HuH-7 (cell line): ENCODE measurements at regions not wholly inside any gene's neighbourhood (a gene's known extent, or its start where the extent isn't known, plus 50 kb on each side); places are given as distances from the start of the nearest gene placed in this dataset.

Source experiments
- DNase-seq: peaks from one replicate; pipeline ENCODE4 v3.0.0; 2011; ENCODE audit warnings: low spot score

DNA sequence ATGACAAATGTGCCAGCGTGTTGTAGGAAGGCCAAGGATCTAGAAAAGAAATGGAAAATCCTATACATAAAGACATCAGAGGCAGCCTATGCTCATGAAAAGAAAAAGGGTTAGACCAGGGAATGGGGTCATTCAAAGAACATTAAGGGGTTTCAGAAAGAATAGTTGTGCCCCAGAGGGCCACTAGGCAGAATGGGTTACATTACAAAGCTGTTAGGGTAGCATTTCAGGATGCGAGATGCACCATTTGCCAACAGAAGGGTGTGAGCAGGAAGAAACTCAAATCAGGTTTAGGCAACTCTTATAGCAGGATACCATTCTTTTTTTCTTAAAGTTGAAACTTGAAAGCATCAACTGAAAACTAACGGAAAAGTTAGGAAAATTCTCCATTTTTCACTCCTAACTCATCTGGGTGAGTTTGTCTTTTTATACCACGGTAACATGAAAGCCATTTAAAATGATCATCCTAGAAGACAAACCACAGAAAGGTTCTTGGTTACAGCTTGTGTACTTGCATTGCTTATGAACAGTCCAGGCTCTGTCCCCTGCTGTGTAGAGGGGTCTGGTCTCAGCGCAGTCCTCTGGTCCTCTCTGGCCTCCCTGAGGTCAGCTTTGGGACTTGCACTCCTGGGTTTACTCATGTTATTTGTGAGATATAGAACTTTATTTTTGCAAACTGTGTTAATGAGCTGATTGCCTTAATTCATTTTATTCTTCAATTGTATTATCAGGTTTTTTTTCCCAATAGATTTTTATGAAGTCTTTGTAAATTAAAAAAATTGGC lies 209.1 kb downstream of the DACT1 start:
- no peak for DNase-seq

DNA sequence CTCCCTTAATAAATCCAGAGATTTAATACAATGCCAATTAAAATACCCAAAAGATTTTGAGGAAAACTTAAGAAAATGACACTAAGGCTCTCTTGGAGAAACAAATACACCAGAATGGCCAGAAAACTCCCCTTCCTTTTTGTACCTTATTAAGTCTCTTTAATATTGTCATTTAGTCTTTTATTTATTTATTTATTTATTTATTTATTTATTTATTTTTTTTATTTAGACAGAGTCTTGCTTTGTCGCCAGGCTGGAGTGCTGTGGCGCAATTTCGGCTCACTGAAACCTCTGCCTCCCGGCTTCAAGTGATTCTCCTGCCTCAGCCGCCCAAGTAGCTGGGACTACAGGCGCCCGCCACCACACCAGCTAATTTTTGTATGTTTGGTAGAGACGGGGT lies 210.6 kb downstream of the DACT1 start:
- DNase-seq = no peak

DNA sequence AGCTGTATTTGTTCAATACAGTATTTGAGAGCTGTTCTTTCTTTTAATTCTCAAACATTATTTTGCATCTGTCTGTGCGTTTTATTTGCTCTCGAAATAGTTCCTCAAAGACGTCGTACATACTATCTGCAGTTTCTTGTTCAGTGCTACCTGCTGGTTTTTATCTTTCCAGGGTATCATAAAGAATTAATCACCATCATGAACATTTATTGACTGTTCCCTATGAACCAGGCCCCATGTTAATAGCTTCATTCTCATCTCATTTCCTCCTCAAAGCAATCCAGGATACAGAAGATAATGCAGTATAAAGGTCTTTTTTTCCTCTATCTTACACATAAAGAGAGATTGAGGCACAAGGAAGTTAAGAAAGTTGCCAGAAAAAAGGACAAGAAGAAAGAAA lies 211.8 kb downstream of the DACT1 start:
- DNase-seq = no peak

DNA sequence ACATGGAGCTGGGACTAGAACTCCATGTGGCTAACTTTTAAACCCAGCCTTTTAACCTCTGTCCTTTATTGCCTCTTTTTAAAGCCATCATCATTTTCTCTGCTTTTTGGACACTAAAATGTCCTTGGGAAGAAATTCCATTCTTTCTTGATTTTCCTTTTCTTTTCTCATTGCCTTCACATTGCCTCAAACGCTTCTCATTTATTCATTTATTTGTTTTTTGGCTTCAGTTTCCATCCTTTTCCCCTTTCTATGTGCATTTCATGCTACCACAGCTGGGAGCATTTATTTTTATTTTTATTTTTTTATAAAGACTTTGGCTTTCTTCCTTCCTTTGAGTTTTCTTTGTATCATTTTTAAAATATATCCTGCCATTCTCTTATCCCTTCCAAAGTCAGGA lies 212.2 kb downstream of the DACT1 start:
- DNase-seq = no peak

DNA sequence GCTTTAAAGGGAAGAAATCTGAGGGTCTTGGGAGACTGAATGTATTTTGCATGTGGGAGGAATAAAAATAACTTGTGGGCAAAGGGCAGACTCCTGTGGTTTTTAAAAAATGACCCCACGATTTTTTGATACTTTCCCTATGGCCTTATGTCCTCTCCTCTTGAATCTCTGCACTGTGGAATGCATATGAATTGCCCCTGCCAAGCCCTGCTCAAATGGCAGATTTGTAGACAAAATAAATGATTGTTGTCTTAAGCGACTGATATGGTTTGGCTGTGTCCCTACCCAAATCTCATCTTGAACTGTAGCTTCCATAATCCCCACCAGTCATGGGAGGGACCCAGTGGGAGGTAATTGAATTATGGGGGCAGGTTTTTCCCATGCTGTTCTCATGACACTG lies 223.8 kb downstream of the DACT1 start:
- DNase-seq = no peak

DNA sequence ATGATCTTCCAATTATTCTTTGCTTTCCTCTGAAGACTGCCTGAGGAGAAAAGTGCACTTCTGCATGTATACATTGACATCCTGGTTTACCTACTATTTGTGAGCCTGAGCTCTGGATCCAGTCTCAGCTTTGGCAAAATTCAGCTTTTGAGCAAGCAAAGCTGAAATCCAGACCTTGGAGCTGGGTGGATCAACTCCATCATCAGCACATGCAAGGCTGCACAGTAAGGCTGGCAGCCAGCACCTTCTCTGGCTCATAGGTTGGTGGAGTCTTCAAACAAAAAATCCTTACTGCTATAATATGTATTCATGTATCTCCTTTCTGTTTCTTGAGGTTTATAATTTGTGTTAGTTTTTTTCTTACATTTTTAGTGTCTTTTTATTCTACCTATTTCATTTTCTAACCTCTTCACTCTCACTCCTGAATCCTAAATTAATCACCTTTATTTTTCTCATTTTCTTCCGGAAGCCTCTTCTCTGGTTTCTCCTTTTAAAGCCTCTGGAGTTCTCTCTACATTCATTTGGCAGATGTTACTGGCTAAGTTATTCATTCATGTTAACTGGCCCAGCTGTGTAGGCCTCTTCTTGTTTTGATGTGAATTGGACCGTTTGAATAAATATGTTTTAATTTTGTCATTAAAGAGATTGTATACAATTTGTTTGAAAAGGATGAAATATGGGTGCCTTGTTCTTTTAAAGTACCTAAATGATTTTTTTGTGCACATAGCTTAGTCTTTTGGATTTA lies 224.8 kb downstream of the DACT1 start:
- no peak for DNase-seq

DNA sequence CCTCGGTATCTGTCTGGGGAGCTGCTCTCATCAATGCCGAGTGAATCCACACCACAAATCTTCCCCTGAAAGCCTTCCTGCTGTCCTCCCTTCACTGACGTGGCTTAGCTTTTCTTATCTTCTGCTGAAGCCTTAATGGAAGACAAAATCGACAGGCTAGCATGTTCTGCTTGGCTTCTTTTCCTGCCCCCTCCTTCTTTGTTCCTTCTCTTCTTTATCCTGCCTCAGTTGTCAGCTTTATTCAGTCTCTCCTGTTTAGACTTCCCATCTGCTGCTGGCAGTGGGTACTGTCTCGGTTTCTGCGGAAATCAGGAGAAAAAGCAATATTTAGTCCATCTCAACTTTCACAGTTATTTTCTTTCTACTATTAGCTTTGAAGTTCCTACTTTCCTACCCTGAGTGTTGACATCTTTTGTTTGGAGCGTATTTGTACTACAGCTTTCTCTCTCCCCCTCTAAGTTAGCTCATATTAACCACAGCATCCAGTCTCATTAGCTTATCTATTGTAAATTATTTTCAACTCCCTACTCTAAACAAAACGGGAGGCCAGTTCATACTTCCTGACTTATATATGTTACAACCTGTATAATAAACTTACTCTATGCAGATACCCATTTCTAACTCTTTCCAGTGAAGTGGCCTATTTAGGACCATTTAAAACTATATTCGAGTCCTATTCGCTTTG lies 226.0 kb downstream of the DACT1 start:
- DNase-seq = no peak

DNA sequence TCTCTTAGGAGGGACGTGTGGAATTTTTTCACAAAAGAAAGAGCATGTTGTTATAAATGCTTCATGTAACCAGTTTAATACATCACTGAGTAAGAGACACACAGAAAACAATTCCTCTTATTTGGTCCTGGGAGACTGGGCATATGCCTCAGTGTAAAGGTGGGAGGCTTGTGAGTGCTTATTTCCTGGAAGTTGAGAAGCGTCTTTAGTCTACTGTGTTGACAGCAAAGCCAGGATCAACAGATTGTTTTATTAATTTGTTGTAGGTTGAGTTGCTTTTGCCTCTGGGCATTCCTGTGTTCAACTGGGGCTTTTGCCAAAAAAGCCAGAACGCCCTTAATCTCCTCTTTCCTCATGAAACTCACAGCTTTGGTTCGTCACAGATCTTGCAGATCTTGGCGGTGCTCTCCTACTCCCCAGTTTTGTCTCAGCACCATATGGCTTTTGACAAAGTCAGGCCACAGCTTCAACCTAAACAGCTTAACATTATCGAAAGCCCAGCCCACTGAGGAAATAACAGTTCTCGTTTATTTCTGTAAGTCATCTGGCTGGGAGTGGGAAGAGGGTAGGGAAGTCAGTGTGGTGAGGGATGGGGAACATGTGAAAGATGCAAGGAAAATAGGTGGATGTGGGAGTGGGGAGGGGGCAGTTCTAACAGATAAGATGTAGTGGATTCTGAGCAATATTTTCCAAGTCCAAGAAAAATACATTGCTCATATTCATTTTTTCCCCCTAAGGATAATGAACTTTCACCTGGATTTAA lies 227.2 kb downstream of the DACT1 start:
- no peak for DNase-seq

DNA sequence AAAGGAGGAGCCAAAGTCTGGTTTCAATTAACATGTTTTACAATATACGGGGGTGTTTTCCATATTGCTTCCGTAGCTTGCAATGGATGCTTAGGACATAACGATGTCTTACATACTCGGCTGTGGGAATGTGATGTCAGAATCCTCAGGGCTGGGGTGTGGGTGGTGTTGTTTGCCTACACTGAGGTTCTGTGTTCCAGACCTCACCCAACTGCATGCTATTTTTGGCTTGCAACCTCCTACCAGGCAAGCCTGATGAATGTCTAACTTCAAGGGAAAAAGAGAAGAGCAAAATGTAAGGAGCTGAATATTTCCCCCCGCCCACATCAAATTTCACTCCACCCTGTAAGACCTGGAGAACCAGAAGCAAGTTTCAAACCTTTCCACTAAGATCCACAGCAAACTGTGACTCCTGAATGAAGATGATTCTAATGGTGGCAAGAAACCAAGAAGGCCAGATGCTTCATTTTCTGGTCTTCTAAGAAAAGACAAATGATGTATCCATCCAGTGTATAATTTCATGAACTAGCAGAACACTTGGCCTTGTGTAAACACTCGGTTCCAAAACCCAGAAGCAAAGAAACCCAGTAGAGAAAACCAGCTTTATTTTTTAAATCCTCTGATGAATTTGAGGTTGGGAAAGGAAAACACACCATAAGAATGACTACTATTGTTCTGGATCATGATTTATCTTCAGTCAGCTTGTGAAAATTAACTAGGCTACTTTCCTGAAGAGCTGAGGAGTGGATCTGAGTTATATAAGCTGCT lies 227.9 kb downstream of the DACT1 start:
- DNase-seq = no peak

DNA sequence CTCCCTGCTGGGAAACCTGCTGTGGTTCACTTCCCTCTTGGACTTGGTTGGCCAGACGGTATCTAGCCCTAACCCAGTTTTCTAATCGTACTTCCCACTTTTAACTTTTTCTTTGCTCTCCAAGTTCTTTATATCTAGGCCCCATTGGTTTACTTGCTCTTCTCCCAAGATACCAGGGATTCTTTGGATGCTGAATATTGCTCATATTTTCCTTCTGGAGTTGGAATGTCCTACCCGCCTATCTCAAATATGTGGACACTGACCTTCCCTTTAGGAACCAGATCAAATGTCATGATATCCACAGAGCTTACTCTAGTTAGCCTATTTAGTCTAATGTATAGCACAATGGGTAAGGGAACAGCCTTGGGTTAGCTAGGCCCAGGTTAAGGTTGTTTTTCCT lies 228.6 kb downstream of the DACT1 start:
- no peak for DNase-seq

DNA sequence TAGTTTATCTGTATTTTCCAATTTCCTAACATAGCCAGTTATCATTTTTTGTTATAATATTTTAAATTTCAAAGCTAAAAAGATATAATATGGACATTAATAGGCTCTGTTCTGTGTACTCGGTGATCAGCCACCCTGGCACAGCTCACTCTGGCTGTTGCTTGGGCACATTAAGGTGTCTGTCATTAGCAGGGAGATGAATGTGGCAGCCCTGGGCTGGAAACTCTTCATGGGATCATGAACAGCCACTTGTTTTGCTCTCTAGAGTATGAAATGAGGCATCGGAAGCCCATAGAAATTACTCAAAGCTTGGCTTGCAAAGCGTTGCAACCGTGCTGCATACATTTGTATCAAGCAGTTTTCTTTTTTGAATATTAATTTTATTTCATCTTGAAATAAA lies 233.2 kb downstream of the DACT1 start:
- no peak for DNase-seq

DNA sequence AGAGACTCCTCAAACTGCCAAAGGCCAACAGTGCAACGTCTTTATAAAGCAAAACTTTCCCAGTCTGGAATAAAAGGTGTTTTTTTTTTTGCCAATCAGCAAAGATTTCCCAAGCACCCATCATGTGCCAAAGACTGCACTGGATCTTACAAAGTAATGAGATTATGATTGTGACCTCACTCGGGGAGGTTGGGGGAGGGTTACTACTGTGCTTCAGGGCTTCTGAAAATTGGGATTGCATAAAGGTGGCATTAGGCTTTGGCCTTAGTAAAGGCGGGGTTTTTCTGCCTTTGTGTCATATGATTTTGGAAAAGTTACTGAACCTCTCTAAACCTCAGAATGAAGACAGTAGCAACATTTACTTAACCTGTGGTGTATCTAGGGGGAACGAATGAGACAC lies 233.8 kb downstream of the DACT1 start:
- no peak for DNase-seq

DNA sequence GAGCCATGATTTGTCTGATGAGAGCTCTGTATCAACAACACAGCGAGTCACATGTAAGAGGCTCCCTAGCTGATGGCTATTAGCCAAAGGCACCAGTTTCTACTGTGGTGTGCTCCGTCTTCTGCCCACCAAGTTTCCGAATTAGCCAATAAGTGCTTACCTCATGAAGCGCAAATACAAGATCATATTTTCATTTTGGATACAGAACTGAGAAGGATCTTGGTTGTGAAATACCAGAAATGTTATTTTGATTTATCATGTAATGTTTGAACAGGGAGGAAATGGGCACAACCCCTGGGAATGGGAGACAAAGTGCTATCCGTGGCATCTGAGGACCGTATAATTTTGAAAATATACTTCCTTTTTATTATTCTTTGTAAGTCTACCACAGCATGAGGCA lies 234.3 kb downstream of the DACT1 start:
- no peak for DNase-seq

DNA sequence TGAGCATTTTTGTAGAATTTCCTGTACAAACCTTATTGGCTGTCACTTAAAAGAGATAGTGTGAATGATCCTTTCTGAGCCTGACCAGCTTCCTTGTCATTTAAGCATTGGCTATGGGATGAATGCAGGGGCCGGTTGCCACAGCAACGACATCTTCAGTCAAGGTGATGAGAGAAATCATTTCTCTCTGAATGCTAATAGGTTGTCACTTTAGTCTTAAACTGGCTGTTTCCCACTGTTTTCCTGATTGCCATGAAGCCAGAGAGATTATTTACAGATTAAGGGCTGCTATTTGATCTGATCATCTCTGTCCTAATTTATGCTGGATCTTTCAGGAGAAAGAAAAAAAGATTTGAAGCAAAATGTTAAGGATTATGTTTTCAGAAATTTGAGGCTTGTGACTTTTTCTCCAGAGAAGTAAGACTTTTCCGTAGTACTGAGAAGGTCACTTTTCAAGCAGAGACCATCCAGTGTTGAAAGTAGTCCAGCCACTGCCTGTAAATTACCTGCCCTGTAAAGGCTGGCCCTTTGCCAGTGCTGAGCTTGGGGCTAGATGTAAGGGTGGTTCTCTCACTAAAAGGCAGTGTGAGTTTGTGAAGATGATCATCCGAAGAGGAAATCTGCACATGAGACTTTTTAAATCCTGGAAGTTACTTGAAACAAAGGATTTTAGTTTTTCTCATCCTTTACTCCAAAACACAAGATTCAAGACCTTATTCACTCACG lies 235.6 kb downstream of the DACT1 start:
- no peak for DNase-seq

DNA sequence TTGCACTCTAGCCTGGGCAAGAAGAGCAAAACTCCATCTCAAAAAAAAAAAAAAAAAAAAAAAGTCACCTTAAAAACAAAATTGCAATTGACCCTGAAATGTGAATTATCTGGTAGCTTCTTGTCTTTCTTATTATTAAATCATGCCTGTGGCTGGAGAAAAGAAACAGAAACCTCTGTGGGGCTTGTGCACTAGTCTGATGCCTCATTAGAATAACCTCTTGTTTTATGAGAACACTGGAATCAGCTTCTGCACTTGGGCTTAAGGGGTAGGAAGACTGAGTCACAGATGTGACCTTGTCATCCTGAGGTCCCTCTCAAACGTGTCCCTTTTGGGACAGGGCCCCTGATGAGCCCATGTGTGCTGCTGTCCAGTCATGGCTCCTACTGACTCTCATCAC lies 237.9 kb downstream of the DACT1 start:
- DNase-seq = no peak

DNA sequence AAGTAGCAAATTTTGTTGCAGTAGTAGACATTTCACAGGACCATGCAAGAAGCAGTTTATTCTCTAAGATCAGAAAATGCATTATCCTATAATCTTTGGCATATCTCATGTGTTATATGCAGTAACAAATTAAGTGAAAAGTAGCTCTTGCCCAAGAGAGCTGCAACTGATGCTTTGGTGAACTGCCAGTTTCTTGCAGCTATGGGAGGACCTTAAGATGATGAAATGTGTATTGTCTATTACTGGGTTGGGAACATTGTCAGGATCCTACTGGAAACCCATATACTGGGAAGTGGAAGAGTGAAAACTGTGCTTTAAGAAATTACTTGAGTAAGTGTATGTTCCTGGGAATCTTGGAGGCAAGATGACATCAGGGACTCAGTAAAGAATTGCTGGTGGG lies 238.8 kb downstream of the DACT1 start:
- no peak for DNase-seq

DNA sequence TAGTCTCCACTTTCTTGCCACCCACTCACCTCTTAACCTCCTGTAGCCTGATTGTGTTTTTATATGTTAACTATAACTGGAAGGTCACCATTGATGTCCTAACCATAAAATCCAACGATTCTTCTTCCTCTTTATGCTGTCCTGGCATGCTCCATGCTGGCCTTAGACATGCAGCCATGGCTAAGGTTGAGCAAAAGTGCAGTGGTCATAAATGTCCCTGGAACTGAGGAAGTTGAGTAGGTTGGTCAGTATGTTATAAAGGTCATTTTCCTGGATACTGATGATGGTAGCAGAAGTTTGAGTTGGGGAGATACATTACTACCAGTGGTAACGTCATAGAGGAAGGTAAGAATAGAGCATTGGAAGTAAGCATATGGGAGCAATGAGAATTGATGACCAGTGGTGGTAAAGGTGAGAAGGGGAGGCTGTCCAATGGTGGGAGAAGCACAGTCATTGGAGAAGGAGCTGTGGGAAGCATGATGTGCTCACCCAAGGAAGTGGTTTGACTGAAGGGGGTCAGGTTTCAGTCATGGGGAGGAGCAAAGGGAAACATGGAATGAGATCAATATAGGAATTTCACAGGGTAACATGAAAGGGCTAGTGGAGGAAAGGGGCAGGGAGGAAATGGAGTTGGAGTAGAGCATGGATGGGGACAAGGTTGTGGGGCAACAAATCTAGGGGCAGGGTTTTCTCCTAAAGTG lies 240.8 kb downstream of the DACT1 start:
- DNase-seq = no peak

DNA sequence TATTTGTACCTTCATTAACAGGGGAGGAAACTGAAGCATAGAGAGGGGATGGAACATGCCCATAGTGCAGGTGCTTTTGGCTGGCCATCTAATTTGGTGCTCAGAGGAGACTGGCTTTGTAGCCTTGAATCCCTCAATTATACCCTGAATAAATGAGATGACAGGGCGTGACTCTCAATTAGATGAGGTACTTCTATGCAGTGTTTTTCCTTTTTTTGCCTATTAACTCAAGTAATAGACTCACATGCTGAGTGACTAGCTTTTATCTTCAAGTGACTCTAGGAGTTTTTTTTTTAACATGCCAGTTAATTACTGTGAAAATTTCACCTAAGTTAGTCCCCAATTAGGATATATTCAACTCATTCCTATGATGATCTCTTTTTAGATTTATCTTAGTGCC lies 243.7 kb downstream of the DACT1 start:
- no peak for DNase-seq

DNA sequence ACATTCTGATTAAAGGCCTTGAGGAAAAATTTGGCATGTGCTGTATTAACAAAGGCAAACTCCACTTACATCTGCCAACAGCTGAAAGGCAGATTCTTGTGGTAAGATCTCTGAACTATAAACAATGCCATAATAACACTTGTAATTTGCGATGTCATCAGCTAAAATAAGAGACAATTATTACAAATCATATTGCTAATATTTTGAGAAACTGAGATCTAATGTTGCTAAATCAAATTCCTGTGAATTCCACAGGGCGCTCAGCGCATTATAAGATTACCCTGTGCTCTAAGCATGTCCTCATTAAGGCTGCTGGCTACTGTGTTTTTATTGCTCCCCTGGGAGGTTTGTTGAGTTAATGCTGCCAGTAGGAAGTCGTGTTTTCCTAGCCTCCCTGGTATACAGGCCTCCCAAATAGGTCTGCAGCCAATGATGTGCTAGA lies 244.8 kb downstream of the DACT1 start:
- DNase-seq = no peak

DNA sequence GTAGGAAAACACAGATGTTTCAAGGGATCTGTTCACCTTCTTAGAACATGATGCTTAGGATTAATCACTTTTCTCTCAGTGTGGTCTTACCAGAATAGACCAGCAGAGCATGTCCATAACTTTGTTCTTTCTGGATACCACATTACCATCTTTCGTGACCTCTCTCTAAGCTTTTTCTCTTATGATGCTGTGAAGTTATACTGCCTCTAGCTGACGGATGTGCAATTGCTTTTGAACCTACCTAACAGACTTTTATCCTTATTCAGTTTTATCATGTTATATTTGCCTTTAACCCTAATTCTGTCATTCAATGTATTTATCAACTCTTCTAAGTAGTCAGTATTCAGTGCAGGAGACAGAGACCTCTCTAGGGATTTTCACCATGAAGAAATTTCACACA lies 246.7 kb downstream of the DACT1 start:
- peak; percentile 4 for DNase-seq
